Neutrophil (primary cell): ENCODE measurements at regions not wholly inside any gene's neighbourhood (a gene's known extent, or its start where the extent isn't known, plus 50 kb on each side); places are given as distances from the start of the nearest gene placed in this dataset.

Source experiments
- H3K27ac ChIP-seq: fragments of 200-600 bp; sonication (generic); 2 replicates; pipeline ENCODE4 v1.5.1; 2016; ENCODE audit warnings: mild to moderate bottlenecking, moderate library complexity
- H3K27me3 ChIP-seq: fragments of 200-600 bp; sonication (generic); 2 replicates; pipeline ENCODE4 v1.6.0; 2016; ENCODE audit warnings: mild to moderate bottlenecking
- H3K36me3 ChIP-seq: fragments of 200-600 bp; sonication (generic); 2 replicates; pipeline ENCODE4 v1.5.1; 2017
- H3K4me1 ChIP-seq, 2 experiments: fragments of 200-600 bp in 1 of 2; sonication (generic) in 1 of 2; 1 replicate in 1 of 2; 2 replicates in 1 of 2; pipeline versions ENCODE4 v1.5.1 to v1.6.1; 2013 to 2016; ENCODE audit warnings: low read depth in 1 of 2, low read length in 1 of 2, mild to moderate bottlenecking in 1 of 2, moderate library complexity in 1 of 2; ENCODE audit not compliant: control insufficient read depth in 1 of 2, insufficient read depth in 1 of 2
- H3K4me3 ChIP-seq, 2 experiments: fragments of 200-600 bp in 1 of 2; sonication (generic) in 1 of 2; 1 replicate in 1 of 2; 2 replicates in 1 of 2; pipeline ENCODE4 v1.5.1; 2013 to 2016; ENCODE audit warnings: low read depth in 1 of 2, low read length in 1 of 2, mild to moderate bottlenecking in 1 of 2, moderate library complexity in 1 of 2
- H3K9me3 ChIP-seq: fragments of 200-600 bp; sonication (generic); 2 replicates; pipeline ENCODE4 v1.5.1; 2016
- CTCF ChIP-seq: fragments of 200-600 bp; sonication (generic); IDR thresholded peaks from 2 replicates; pipeline ENCODE4 v1.5.1; 2016; ENCODE audit warnings: antibody characterized with exemption

- H3K27ac ChIP-seq, result no peak overlapping the region
- H3K4me1 ChIP-seq, result no peaks in the 10 kb centered on the region
- H3K9me3 ChIP-seq, result no peaks in the 10 kb centered on the region
- no peak for TF ChIP-seq CTCF
- H3K36me3 ChIP-seq, result no peaks in the 10 kb centered on the region
- no peak overlapping the region for H3K4me3 ChIP-seq
- H3K27me3 ChIP-seq, result no peaks in the 10 kb centered on the region
Measured at GRCh38 chr7:10855583-10855982, 118.1 kb upstream of the PHF14 start.

- no peak for TF ChIP-seq CTCF
- H3K9me3 ChIP-seq, result no peaks in the 10 kb centered on the region
- H3K4me1 ChIP-seq, result no peaks in the 10 kb centered on the region
- H3K4me3 ChIP-seq, result no peak overlapping the region
- H3K27ac ChIP-seq, result no peak overlapping the region
- H3K36me3 ChIP-seq, result no peaks in the 10 kb centered on the region
- H3K27me3 ChIP-seq, result no peaks in the 10 kb centered on the region
Measured at GRCh38 chr7:10860516-10860915, 113.2 kb upstream of the PHF14 start.

- Histone ChIP-seq H3K9me3 (no peaks in the 10 kb centered on the region), H3K4me1 (no peaks in the 10 kb centered on the region), H3K4me3 (no peak overlapping the region), H3K36me3 (no peaks in the 10 kb centered on the region), H3K27me3 (no peaks in the 10 kb centered on the region), H3K27ac (no peak overlapping the region)
- no peak for TF ChIP-seq CTCF
Measured at GRCh38 chr7:10863476-10863875, 110.2 kb upstream of the PHF14 start.

GRCh38 chr7:10874666-10875065, 99.0 kb upstream of the PHF14 start:
- Histone ChIP-seq H3K4me3 (no peak overlapping the region), H3K27me3 (no peaks in the 10 kb centered on the region), H3K9me3 (no peaks in the 10 kb centered on the region), H3K4me1 (no peaks in the 10 kb centered on the region), H3K27ac (no peak overlapping the region), H3K36me3 (no peaks in the 10 kb centered on the region)
- TF ChIP-seq CTCF, result no peak

GRCh38 chr7:10875080-10875479, 98.6 kb upstream of the PHF14 start:
- Histone ChIP-seq H3K36me3 (no peaks in the 10 kb centered on the region), H3K9me3 (no peaks in the 10 kb centered on the region), H3K27me3 (no peaks in the 10 kb centered on the region), H3K4me3 (no peak overlapping the region), H3K4me1 (no peaks in the 10 kb centered on the region), H3K27ac (no peak overlapping the region)
- TF ChIP-seq CTCF, result no peak

- no peak overlapping the region for H3K4me3 ChIP-seq
- peaks cover 0 to 7% of the 10 kb centered on the region in 2 experiments for H3K4me1 ChIP-seq
- H3K36me3 ChIP-seq, result no peaks in the 10 kb centered on the region
- H3K27me3 ChIP-seq, result no peaks in the 10 kb centered on the region
- TF ChIP-seq CTCF, result no peak
- no peak overlapping the region for H3K27ac ChIP-seq
- H3K9me3 ChIP-seq, result no peaks in the 10 kb centered on the region
Measured at GRCh38 chr7:10888861-10889260, 84.8 kb upstream of the PHF14 start.
